ENCODE measurements at regions not wholly inside any gene's neighbourhood (a gene's known extent, or its start where the extent isn't known, plus 50 kb on each side); places are given as distances from the start of the nearest gene placed in this dataset.

- TF ChIP-seq EP300 (IDR thresholded peaks at IDR 0.05; ENCODE audit: borderline replicate concordance) (no peak), MAX (IDR thresholded peaks at IDR 0.05) (no peak), YY1 (IDR thresholded peaks at IDR 0.05; ENCODE audit: low read depth) (no peak), TAF1 (IDR thresholded peaks at IDR 0.05; ENCODE audit: low read depth) (no peak), TCF12 (IDR thresholded peaks at IDR 0.05; ENCODE audit: low read depth) (no peak), REST (IDR thresholded peaks at IDR 0.05; ENCODE audit: low read depth) (no peak), ZBTB7A (IDR thresholded peaks at IDR 0.05; ENCODE audit: low read depth) (no peak), CREB1 (IDR thresholded peaks at IDR 0.05; ENCODE audit: low read depth) (no peak), RAD21 (IDR thresholded peaks at IDR 0.05; ENCODE audit: low read depth) (peak; percentile 44), CEBPB (IDR thresholded peaks at IDR 0.05) (no peak), FOXM1 (IDR thresholded peaks at IDR 0.05; ENCODE audit: borderline replicate concordance, low read depth) (no peak)
Measured at GRCh38 chr2:18855027-18855426, 265.7 kb upstream of the NT5C1B start.
